Endothelial cell of umbilical vein (primary cell): ENCODE measurements at regions not wholly inside any gene's neighbourhood (a gene's known extent, or its start where the extent isn't known, plus 50 kb on each side); places are given as distances from the start of the nearest gene placed in this dataset.

ENCODE experiments used
- BruUV-seq: library from RNA; stranded (reverse); fragments of 400-500 nt; replicated peaks from 2 replicates; lab custom pipeline; 2021; lab: Mats Ljungman, UMichigan
- CTCF ChIA-PET: fragments of 300-600, 350-600 bp; sonication (Branson Sonifier 250); formaldehyde crosslinking; loops from one replicate; lab custom pipeline; 2021; ENCODE audit warnings: antibody characterized with exemption, inconsistent platforms; lab: Charles Lee
- POLR2A ChIA-PET: fragments of 300-600, 350-600 bp; sonication (Branson Sonifier 250); formaldehyde crosslinking; loops from one replicate; lab custom pipeline; 2021; ENCODE audit warnings: antibody characterized with exemption, inconsistent platforms; lab: Charles Lee
- DNase-seq: peaks from one replicate; pipeline ENCODE4 v3.0.0-alpha.2; 2011; ENCODE audit warnings: low read depth, low spot score
- FAIRE-seq: peaks from 2 replicates; lab custom pipeline; 2011; peaks lifted over from hg19 to GRCh38; lab: Jason Lieb, UNC
- H2AFZ ChIP-seq: 2 replicates; pipeline ENCODE4 v1.6.0; 2012; ENCODE audit warnings: low read depth, low read length, control low read depth, inconsistent platforms
- H3K27ac ChIP-seq: 2 replicates; pipeline ENCODE4 v1.5.1; 2011; ENCODE audit warnings: low read depth, mild to moderate bottlenecking, control low read depth, low read length, moderate library complexity; ENCODE audit not compliant: insufficient read depth
- H3K27me3 ChIP-seq, 2 experiments: 2 replicates each; pipeline versions ENCODE4 v1.6.0 to v1.6.1; 2011; ENCODE audit warnings: low read length in 2 of 2, mixed read lengths in 1 of 2; ENCODE audit not compliant: control insufficient read depth in 2 of 2, insufficient read depth in 2 of 2
- H3K36me3 ChIP-seq, 2 experiments: 2 replicates in 1 of 2; 3 replicates in 1 of 2; pipeline ENCODE4 v1.5.1; 2011; ENCODE audit warnings: low read length in 2 of 2, mild to moderate bottlenecking in 1 of 2, moderate library complexity in 1 of 2; ENCODE audit not compliant: control insufficient read depth in 2 of 2, insufficient read depth in 2 of 2; ENCODE audit errors: extremely low read depth in 1 of 2
- H3K4me1 ChIP-seq: 3 replicates; pipeline ENCODE4 v1.5.1; 2011; ENCODE audit warnings: mild to moderate bottlenecking, low read length; ENCODE audit not compliant: control insufficient read depth, insufficient read depth; ENCODE audit errors: extremely low read depth
- H3K4me2 ChIP-seq: 2 replicates; pipeline ENCODE4 v1.6.1; 2011; ENCODE audit warnings: low read length, control low read depth, mixed read lengths; ENCODE audit not compliant: insufficient read depth
- H3K4me3 ChIP-seq, 3 experiments: fragments of 200-600 bp in 1 of 3; sonication (generic), shearing (Covaris generic) in 1 of 3; replicated peaks in 1 of 3; 2 replicates each; pipeline ENCODE4 v1.5.1; 2011 to 2016; ENCODE audit warnings: control low read depth in 3 of 3, low read length in 3 of 3, mild to moderate bottlenecking in 2 of 3, inconsistent platforms in 1 of 3, low read depth in 1 of 3, moderate library complexity in 1 of 3; ENCODE audit not compliant: insufficient read depth in 1 of 3
- H3K79me2 ChIP-seq: 2 replicates; pipeline ENCODE4 v1.6.0; 2012; ENCODE audit warnings: low read length, inconsistent platforms; ENCODE audit not compliant: control insufficient read depth, insufficient read depth
- H3K9ac ChIP-seq: replicated peaks from 2 replicates; pipeline ENCODE3; 2011; ENCODE audit warnings: low read length, control low read depth; ENCODE audit not compliant: insufficient read depth; ENCODE audit errors: extremely low read depth
- H3K9me1 ChIP-seq: replicated peaks from 3 replicates; pipeline ENCODE4 v1.6.0; 2011; ENCODE audit warnings: mild to moderate bottlenecking, low read length; ENCODE audit not compliant: control insufficient read depth, insufficient read depth; ENCODE audit errors: extremely low read depth
- H3K9me3 ChIP-seq: replicated peaks from 2 replicates; pipeline ENCODE4 v1.5.1; 2012; ENCODE audit warnings: low read length, inconsistent platforms; ENCODE audit not compliant: control insufficient read depth, insufficient read depth
- H4K20me1 ChIP-seq: replicated peaks from 2 replicates; pipeline ENCODE3; 2011; ENCODE audit warnings: mild to moderate bottlenecking, low read length; ENCODE audit not compliant: control insufficient read depth, insufficient read depth; ENCODE audit errors: extremely low read depth
- CTCF ChIP-seq, 2 donors: IDR thresholded peaks; 1 replicate in 1 of 2; 2 replicates in 1 of 2; pipeline ENCODE4 v1.5.1; 2011; ENCODE audit warnings: low read length in 2 of 2, mild to moderate bottlenecking in 2 of 2, moderate library complexity in 2 of 2, control low read depth in 1 of 2, inconsistent platforms in 1 of 2, low read depth in 1 of 2; ENCODE audit not compliant: insufficient read depth in 1 of 2; ENCODE audit errors: extremely low read depth in 1 of 2
- EZH2 ChIP-seq: IDR thresholded peaks from 2 replicates; pipeline ENCODE4 v1.6.1; 2012; ENCODE audit warnings: borderline replicate concordance, low read depth, mild to moderate bottlenecking, moderate library complexity, low read length, inconsistent platforms; ENCODE audit not compliant: severe bottlenecking
- FOS ChIP-seq: IDR thresholded peaks from 2 replicates; pipeline ENCODE4 v1.6.1; 2011; ENCODE audit warnings: mild to moderate bottlenecking, low read length, moderate library complexity, borderline replicate concordance; ENCODE audit not compliant: insufficient read depth
- GATA2 ChIP-seq: IDR thresholded peaks from 2 replicates; pipeline ENCODE4 v1.7.0; 2011; ENCODE audit warnings: low read depth, mild to moderate bottlenecking, moderate library complexity, mixed read lengths, low read length; ENCODE audit not compliant: insufficient read length, insufficient read depth
- JUN ChIP-seq: IDR thresholded peaks from 2 replicates; pipeline ENCODE4 v1.6.1; 2011; ENCODE audit warnings: borderline replicate concordance, low read depth; ENCODE audit not compliant: insufficient read length, insufficient read depth
- MYC ChIP-seq: IDR thresholded peaks from one replicate; pipeline ENCODE4 v1.6.1; 2011; ENCODE audit warnings: mild to moderate bottlenecking, low read depth, low read length
- POLR2A ChIP-seq: IDR thresholded peaks from 2 replicates; pipeline ENCODE4 v1.6.1; 2012; ENCODE audit warnings: low read depth, mild to moderate bottlenecking, control low read depth, low read length
- POLR2AphosphoS5 ChIP-seq: IDR thresholded peaks from 2 replicates; pipeline ENCODE4 v1.6.1; 2012; ENCODE audit warnings: low read depth, mild to moderate bottlenecking, control low read depth, low read length, moderate library complexity; ENCODE audit not compliant: insufficient read depth
- dilution Hi-C: fragments of 300-500 bp; cut with MboI; formaldehyde crosslinking; loops from one replicate; pipeline ENCODE4 v1.15.0; 2019; ENCODE audit warnings: low sequenced_read_pairs; ENCODE audit not compliant: extremely low pct_ligation_motif_present
- intact Hi-C: fragments of 100-400 bp; cut with micrococcal nuclease; formaldehyde crosslinking; loops from one replicate; pipeline ENCODE4 v1.10.0; 2022
- TF ChIP-seq, protein P1 (sequence below): IDR thresholded peaks from 2 replicates; pipeline ENCODE4 v1.6.1; 2011; ENCODE audit not compliant: insufficient read depth, insufficient read length

DNA sequence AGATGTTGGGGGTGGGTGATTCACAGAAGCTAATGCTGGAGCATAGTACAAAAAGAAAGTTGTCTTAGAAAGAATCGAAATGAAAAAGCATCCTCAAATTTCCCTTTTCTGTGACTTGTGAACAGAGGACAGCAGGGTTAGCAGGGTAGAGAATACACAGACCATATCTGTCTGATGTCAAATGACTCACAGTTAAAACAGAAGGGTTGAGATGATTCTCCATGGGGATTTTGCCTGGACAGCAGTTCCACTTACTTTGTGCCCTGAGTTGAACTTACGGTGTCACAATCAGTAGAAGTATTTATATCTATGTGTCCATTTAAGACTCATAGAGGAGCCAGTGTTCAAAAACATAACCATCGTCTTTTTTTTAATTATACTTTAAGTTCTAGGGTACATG lies 801.6 kb downstream of the KCTD16 start:
- H3K4me3 ChIP-seq = no peak overlapping the region
- no peak overlapping the region for H3K9ac ChIP-seq
- POLR2A ChIA-PET = no interaction called here
- H3K36me3 ChIP-seq = no peaks in the 10 kb centered on the region
- no peaks in the 10 kb centered on the region for H4K20me1 ChIP-seq
- intact Hi-C loops = no loop called here
- no peaks in the 10 kb centered on the region for H3K4me1 ChIP-seq
- H3K79me2 ChIP-seq = no peaks in the 10 kb centered on the region
- FAIRE-seq (no peak), DNase-seq (no peak)
- no TSS peak for BruUV-seq
- CTCF ChIA-PET = no interaction called here
- no peak overlapping the region for H3K4me2 ChIP-seq
- TF ChIP-seq, protein P1, sequence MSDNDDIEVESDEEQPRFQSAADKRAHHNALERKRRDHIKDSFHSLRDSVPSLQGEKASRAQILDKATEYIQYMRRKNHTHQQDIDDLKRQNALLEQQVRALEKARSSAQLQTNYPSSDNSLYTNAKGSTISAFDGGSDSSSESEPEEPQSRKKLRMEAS = no peak
- TF ChIP-seq FOS (no peak), MYC (no peak), EZH2 (no peak), POLR2A (no peak), CTCF (IDR thresholded peaks at IDR 0.05; ENCODE audit: extremely low read depth in 1 of 2, insufficient read depth in 1 of 2, low read depth in 1 of 2, low read length in 2 of 2) (no peak), GATA2 (no peak), POLR2AphosphoS5 (no peak), JUN (no peak)
- dilution Hi-C loops = no loop called here
- no peak overlapping the region for H3K27ac ChIP-seq
- H3K27me3 ChIP-seq = no peaks in the 10 kb centered on the region
- no peak overlapping the region for H2AFZ ChIP-seq
- H3K9me1 ChIP-seq = no peaks in the 10 kb centered on the region
- H3K9me3 ChIP-seq = no peaks in the 10 kb centered on the region
